Sigmoid colon (tissue), 4 donors: ENCODE measurements at regions not wholly inside any gene's neighbourhood (a gene's known extent, or its start where the extent isn't known, plus 50 kb on each side); places are given as distances from the start of the nearest gene placed in this dataset.

Source experiments
- EP300 ChIP-seq, 4 donors: sonication (generic); formaldehyde crosslinking; IDR thresholded peaks; one replicate each; pipeline ENCODE4 v1.6.1; 2017; ENCODE audit warnings: antibody characterized with exemption in 4 of 4
- POLR2A ChIP-seq, 2 donors: fragments of 450-650 bp; IDR thresholded peaks; one replicate each; pipeline ENCODE4 v1.6.1; 2016; ENCODE audit warnings: antibody characterized with exemption in 2 of 2, mild to moderate bottlenecking in 2 of 2, moderate library complexity in 2 of 2
- POLR2AphosphoS5 ChIP-seq, 4 donors: sonication (generic); formaldehyde crosslinking; IDR thresholded peaks; one replicate each; pipeline ENCODE4 v1.6.1; 2017; ENCODE audit warnings: antibody characterized with exemption in 4 of 4
- TF ChIP-seq, protein P1 (sequence below), 4 experiments: fragments of 450-650 bp in 3 of 4; fragments of 200-600 bp in 1 of 4; IDR thresholded peaks; one replicate each; pipeline ENCODE4 v1.5.1; 2016 to 2019; ENCODE audit warnings: antibody characterized with exemption in 4 of 4, mild to moderate bottlenecking in 3 of 4, moderate library complexity in 2 of 4

DNA sequence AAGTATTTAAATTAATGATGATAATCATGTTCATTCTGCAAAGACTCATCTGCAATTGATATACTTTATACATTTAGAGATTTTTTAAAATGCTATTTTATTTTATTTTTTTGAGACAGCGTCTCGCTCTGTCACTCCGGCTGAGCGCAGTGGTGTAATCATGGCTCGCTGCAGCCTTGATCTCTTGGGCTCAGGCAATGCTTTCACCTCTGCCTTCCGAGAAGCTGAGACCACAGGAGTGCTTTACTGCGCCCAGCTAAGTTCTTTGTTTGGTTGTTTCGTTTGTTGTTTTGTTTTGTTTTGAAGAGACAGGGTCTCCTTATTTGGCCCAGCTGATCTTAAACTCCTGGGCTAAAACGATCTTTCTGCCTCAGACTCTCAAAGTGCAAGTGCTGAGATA lies 1541.0 kb downstream of the PCDH7 start:
- TF ChIP-seq POLR2AphosphoS5 (IDR thresholded peaks at IDR 0.05) (no peak), POLR2A (IDR thresholded peaks at IDR 0.05) (no peak), EP300 (IDR thresholded peaks at IDR 0.05) (no peak)
- TF ChIP-seq, protein P1, sequence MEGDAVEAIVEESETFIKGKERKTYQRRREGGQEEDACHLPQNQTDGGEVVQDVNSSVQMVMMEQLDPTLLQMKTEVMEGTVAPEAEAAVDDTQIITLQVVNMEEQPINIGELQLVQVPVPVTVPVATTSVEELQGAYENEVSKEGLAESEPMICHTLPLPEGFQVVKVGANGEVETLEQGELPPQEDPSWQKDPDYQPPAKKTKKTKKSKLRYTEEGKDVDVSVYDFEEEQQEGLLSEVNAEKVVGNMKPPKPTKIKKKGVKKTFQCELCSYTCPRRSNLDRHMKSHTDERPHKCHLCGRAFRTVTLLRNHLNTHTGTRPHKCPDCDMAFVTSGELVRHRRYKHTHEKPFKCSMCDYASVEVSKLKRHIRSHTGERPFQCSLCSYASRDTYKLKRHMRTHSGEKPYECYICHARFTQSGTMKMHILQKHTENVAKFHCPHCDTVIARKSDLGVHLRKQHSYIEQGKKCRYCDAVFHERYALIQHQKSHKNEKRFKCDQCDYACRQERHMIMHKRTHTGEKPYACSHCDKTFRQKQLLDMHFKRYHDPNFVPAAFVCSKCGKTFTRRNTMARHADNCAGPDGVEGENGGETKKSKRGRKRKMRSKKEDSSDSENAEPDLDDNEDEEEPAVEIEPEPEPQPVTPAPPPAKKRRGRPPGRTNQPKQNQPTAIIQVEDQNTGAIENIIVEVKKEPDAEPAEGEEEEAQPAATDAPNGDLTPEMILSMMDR (IDR thresholded peaks at IDR 0.05): no peak
